ENCODE measurements at regions not wholly inside any gene's neighbourhood (a gene's known extent, or its start where the extent isn't known, plus 50 kb on each side); places are given as distances from the start of the nearest gene placed in this dataset.

GRCh38 chr10:94150541-94151184, 156.9 kb downstream of the PLCE1 start:
- no peaks in the 10 kb centered on the region for H3K4me1 ChIP-seq (ENCODE audit: control insufficient read depth in 1 of 2, insufficient read depth in 2 of 2, low read depth in 1 of 2, low read length in 1 of 2)
- no peaks in the 10 kb centered on the region for H3K36me3 ChIP-seq (replicated peaks in 1 of 2; ENCODE audit: control insufficient read depth in 1 of 2, insufficient read depth in 2 of 2, low read length in 1 of 2)
- H3F3A ChIP-seq (replicated peaks; ENCODE audit: insufficient read depth), result no peaks in the 10 kb centered on the region
- H3K9me3 ChIP-seq, result no peaks in the 10 kb centered on the region
- H2AFZ ChIP-seq (ENCODE audit: low read depth), result no peak overlapping the region
- POLR2A ChIA-PET, result no interaction called here
- H3K9me2 ChIP-seq, result no peaks in the 10 kb centered on the region
- DNase-seq, result no peak
- WGBS (ENCODE audit: low lambda C conversion rate), result 89% methylated on average over 1 of the region's 1 CpG
- no peak overlapping the region for H3K4me3 ChIP-seq (ENCODE audit: low read depth in 2 of 2, low read length in 1 of 2)
- no peaks in the 10 kb centered on the region for H4K20me1 ChIP-seq (ENCODE audit: insufficient read depth)
- TF ChIP-seq FOXM1 (IDR thresholded peaks at IDR 0.05; ENCODE audit: low read depth) (no peak), RAD21 (IDR thresholded peaks at IDR 0.05; ENCODE audit: low read length) (no peak), USF1 (IDR thresholded peaks at IDR 0.05; ENCODE audit: borderline replicate concordance, low read depth) (no peak), RFX5 (IDR thresholded peaks at IDR 0.05; ENCODE audit: low read length) (no peak), REST (IDR thresholded peaks at IDR 0.05; ENCODE audit: low read depth, low read length) (peak; percentile 50; the same call in 1 of the 2 replicates), FOXJ3 (CRISPR knock-in tag; IDR thresholded peaks at IDR 0.05) (no peak), FOSL2 (IDR thresholded peaks at IDR 0.05; ENCODE audit: borderline replicate concordance, low read depth) (no peak)
- no peaks in the 10 kb centered on the region for H3K27me3 ChIP-seq (ENCODE audit: insufficient read depth)
- H3K9ac ChIP-seq, result no peak overlapping the region
- no peaks in the 10 kb centered on the region for H3K79me2 ChIP-seq (ENCODE audit: insufficient read depth)
- CTCF ChIA-PET, result no interaction called here
- no peak overlapping the region for H3K27ac ChIP-seq (ENCODE audit: low read depth in 2 of 2, low read length in 1 of 2)
- no peak overlapping the region for H3K4me2 ChIP-seq

- WGBS (ENCODE audit: low lambda C conversion rate), result 93% methylated on average over 4 of the region's 4 CpGs
- no peaks in the 10 kb centered on the region for H3K79me2 ChIP-seq (ENCODE audit: insufficient read depth)
- H3K4me3 ChIP-seq (ENCODE audit: low read depth in 2 of 2, low read length in 1 of 2), result no peak overlapping the region
- no peaks in the 10 kb centered on the region for H3K4me1 ChIP-seq (ENCODE audit: control insufficient read depth in 1 of 2, insufficient read depth in 2 of 2, low read depth in 1 of 2, low read length in 1 of 2)
- no peak overlapping the region for H2AFZ ChIP-seq (ENCODE audit: low read depth)
- H3K9ac ChIP-seq, result no peak overlapping the region
- no peaks in the 10 kb centered on the region for H3K9me2 ChIP-seq
- H3K27me3 ChIP-seq (ENCODE audit: insufficient read depth), result no peaks in the 10 kb centered on the region
- no peak overlapping the region for H3K4me2 ChIP-seq
- no peak for DNase-seq
- H3F3A ChIP-seq (replicated peaks; ENCODE audit: insufficient read depth), result no peaks in the 10 kb centered on the region
- no peaks in the 10 kb centered on the region for H3K9me3 ChIP-seq
- no peaks in the 10 kb centered on the region for H3K36me3 ChIP-seq (replicated peaks in 1 of 2; ENCODE audit: control insufficient read depth in 1 of 2, insufficient read depth in 2 of 2, low read length in 1 of 2)
- ChIA-PET POLR2A (no interaction called here), CTCF (no interaction called here)
- TF ChIP-seq CHD2 (IDR thresholded peaks at IDR 0.05; ENCODE audit: low read length, partially characterized antibody) (no peak), EP300 (IDR thresholded peaks at IDR 0.05; ENCODE audit: borderline replicate concordance in 1 of 2, low read depth in 1 of 2, low read length in 1 of 2) (no peak), TEAD4 (IDR thresholded peaks at IDR 0.05; ENCODE audit: borderline replicate concordance, insufficient read depth) (no peak), JUND (IDR thresholded peaks at IDR 0.05) (no peak), ELF1 (IDR thresholded peaks at IDR 0.05) (no peak), SMC3 (IDR thresholded peaks at IDR 0.05; ENCODE audit: low read depth, low read length) (no peak), TAF1 (IDR thresholded peaks at IDR 0.05; ENCODE audit: borderline replicate concordance, low read depth, low read length) (no peak), FOXM1 (IDR thresholded peaks at IDR 0.05; ENCODE audit: low read depth) (no peak), FOXJ3 (CRISPR knock-in tag; IDR thresholded peaks at IDR 0.05) (no peak), IRF3 (IDR thresholded peaks at IDR 0.05; ENCODE audit: low read depth, low read length) (no peak), RFX5 (IDR thresholded peaks at IDR 0.05; ENCODE audit: low read length) (no peak)
- TF ChIP-seq, protein P1, sequence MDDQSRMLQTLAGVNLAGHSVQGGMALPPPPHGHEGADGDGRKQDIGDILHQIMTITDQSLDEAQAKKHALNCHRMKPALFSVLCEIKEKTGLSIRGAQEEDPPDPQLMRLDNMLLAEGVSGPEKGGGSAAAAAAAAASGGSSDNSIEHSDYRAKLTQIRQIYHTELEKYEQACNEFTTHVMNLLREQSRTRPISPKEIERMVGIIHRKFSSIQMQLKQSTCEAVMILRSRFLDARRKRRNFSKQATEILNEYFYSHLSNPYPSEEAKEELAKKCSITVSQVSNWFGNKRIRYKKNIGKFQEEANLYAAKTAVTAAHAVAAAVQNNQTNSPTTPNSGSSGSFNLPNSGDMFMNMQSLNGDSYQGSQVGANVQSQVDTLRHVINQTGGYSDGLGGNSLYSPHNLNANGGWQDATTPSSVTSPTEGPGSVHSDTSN (IDR thresholded peaks at IDR 0.05), result no peak
- TF ChIP-seq, protein P2, sequence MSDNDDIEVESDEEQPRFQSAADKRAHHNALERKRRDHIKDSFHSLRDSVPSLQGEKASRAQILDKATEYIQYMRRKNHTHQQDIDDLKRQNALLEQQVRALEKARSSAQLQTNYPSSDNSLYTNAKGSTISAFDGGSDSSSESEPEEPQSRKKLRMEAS (IDR thresholded peaks at IDR 0.05; ENCODE audit: low read depth), result no peak
- no peak overlapping the region for H3K27ac ChIP-seq (ENCODE audit: low read depth in 2 of 2, low read length in 1 of 2)
- H4K20me1 ChIP-seq (ENCODE audit: insufficient read depth), result no peaks in the 10 kb centered on the region
Measured at GRCh38 chr10:94155722-94156271, 162.1 kb downstream of the PLCE1 start.
